Upper lobe of left lung (tissue), 4 donors: ENCODE measurements at regions not wholly inside any gene's neighbourhood (a gene's known extent, or its start where the extent isn't known, plus 50 kb on each side); places are given as distances from the start of the nearest gene placed in this dataset.

ENCODE experiments used
- CTCF ChIP-seq, 6 experiments: fragments of 450-650 bp in 4 of 6; fragments of 200-600 bp in 2 of 6; sonication (generic) in 2 of 6; IDR thresholded peaks; one replicate each; pipeline ENCODE4 v1.5.1; 2016 to 2019; ENCODE audit warnings: antibody characterized with exemption in 6 of 6
- EP300 ChIP-seq, 4 donors: sonication (generic); formaldehyde crosslinking; IDR thresholded peaks; one replicate each; pipeline ENCODE4 v1.5.1; 2017; ENCODE audit warnings: antibody characterized with exemption in 4 of 4, control low read depth in 2 of 4

GRCh38 chr7:13433946-13434345 is 555.5 kb downstream of the ETV1 start:
- TF ChIP-seq EP300 (IDR thresholded peaks at IDR 0.05) (no peak), CTCF (IDR thresholded peaks at IDR 0.05) (no peak)
